ENCODE measurements at regions not wholly inside any gene's neighbourhood (a gene's known extent, or its start where the extent isn't known, plus 50 kb on each side); places are given as distances from the start of the nearest gene placed in this dataset.
"Not testable (repeated sequence)": the region's sequence is repeated elsewhere in the genome, so short reads cannot be mapped to it uniquely, and the experiment has no call there.

DNA sequence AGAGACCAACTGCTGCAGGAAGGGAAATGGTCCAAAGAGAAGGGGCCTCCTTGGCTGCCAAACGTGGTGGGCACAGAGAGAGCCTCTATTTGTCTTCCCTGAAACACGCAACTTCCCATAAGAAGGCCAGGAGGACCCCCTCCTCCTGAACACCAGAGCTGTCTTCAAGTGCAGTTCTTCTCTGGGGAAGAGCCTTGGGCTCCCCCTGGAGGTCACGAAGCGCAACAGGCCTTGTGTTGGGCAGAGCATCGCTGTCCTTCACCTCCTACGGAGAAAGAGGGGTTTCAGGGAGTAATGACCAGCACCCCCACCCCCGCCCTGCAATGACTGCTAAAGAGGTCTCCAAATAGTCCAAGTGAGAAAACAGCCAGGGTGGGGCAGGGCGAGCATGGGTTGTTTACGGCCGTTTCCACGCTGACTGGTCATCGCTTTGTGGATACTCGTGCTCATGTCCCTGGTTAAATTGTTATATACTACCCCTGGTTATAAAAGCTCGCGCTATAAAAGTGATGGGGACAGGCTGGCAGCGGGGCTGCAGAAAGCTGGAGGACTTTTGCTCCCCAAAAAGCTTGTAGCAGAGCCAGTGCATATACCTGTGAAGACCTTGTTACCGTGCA lies 397.5 kb upstream of the ATP10A start:
- no peak for DNase-seq (ENCODE audit: low spot score)

DNA sequence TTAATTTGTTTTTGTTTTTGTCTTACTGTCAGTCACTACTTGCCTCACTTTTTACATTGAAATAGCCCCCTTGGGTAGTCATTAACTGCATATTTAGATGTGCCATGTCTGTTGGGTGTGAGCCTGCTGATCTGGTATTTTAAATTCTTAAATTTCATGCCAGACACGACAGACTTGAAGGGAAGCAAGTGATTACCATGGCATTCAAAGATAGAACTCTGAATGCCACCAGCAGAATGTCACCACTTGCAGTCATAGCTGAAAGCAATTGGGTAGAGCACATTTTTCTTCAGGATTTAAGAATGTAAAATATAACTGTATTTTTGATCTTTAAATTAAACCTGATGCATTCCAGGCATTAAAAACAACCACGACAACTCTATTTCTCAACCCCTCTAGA lies 396.5 kb upstream of the ATP10A start:
- no peak for DNase-seq (ENCODE audit: low spot score)

DNA sequence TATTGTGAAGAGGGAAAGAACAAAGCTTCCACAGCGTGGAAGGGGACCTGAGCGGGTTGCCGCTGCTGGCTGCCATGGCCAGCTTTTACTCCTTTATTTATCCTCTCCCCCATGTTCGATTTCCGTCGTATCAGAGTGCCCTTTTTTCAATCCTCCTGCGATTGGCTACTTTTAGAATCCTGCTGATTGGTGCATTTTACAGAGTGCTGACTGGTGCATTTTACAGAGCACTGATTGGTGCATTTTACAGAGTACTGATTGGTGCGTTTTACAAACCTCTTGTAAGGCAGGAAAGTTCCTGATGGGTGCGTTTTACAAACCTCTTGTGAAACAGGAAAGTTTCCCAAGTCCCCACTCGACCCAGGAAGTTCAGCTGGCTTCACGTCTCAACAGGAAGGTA lies 381.7 kb upstream of the ATP10A start:
- not testable (repeated sequence) for DNase-seq (ENCODE audit: low spot score)

DNA sequence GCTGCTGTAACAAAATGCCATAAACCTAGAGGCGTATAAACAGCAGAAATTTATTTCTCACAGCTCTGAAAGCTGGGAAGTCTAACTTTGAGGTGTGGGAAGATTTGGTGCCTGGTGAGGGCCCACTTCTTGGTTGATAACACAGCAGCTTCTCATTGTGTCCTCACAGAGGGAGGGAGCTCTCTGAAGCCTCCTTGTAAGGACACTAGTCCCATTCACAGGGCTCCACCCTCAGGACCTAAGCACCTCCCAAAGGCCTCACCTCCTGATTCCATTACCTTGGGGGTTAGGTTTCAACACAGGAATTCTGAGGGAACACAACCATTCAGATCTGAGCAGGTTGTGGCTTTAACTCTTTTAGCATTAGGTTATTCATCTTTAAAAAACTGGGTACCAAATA lies 380.3 kb upstream of the ATP10A start:
- no peak for DNase-seq (ENCODE audit: low spot score)

DNA sequence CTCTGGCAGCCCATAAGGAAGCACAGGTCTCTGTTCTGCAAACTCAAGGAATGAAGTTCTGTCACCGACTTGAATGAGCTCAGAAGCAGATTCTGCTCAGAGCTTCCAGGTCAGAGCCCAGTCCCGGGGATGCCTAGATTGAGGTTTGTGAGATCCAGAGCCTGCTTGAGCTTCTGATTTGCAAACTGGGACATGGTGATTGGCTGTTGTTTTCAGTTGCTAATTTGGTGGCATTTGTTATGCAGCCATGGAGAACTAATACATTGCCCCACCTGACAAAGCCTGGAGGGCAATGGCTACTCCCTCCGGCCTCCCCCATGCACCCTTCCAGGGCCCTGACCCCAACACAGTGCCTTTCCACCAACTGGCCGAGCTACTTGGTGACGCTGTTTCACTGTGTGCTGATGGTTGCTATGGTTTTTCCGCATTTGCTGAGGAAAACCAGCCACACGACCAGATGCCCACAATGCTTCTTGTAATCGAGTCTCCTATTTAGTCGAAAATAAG lies 379.5 kb upstream of the ATP10A start:
- DNase-seq (ENCODE audit: low spot score) = no peak

DNA sequence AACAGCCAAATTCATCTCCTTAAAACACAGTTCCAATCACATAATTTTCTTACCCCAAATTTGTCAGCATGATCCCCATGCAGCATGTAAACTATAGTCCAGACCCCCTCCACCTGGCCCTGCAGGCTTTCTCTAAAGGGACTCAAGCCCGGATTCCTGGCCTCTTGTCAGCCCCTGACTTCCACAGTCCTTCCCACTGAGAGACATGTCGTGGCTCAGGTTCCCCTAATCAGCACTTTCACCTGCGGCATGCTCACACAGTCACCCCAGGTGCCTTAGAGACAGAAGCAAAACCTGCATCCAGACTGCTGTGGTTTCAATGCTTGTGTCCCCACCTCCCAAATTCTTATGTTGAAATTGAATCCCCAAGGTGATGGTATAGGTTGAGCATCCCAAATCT lies 372.7 kb upstream of the ATP10A start:
- no peak for DNase-seq (ENCODE audit: low spot score)

DNA sequence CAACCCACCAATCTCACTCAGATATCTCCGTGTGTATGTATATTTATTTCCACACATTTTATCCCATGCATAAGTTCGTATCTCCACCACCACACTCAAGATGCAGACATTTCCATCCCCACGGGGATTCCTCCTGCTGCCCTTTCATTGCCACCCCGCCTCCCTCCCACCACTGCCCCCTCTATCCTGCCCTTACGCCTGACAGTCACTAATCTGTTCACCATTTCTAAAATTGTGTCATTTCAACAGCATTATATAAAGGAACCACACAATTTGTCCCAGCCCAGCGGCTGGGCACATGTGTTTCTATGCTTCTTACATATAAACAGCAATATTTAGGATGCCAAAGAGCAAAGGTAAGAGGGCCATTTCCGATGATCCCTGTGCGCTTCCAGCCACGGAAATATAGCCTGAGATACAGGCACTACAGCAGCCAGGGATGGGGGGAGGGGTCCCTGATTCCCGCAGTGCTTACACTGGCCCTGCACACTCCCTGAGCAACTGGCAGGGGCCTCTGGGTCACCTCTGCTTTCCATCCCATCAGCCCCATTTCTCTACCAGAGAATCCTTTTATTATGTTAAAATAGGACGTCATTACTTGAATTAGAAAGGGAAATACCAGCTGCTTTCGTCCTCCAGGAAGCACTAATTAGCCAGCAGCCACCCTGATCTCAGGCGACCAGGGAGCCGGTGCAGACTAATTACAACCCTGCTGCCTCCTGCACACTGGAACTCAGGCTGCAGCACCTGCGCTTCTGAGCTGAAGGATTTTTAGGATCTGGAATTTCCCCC lies 372.0 kb upstream of the ATP10A start:
- DNase-seq (ENCODE audit: low spot score) = no peak

DNA sequence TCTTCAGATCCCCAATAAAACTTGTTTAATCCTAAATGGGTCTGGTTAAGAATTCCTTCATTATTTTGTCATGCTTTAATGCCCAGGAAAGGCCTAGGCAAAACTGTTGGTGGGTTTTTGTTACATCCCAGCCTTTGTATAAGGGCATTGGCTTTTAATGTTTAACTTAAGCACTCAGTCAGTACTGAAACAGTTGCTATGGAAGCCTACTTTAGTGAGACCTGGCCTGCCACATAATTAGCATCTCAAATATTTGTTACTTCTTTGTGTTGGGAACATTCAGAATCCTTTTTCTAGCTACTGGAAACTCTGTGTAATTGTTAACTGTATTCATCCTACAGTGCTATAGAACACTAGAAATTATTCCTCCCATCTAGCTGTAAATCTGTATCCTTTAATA lies 369.6 kb upstream of the ATP10A start:
- no peak for DNase-seq (ENCODE audit: low spot score)

DNA sequence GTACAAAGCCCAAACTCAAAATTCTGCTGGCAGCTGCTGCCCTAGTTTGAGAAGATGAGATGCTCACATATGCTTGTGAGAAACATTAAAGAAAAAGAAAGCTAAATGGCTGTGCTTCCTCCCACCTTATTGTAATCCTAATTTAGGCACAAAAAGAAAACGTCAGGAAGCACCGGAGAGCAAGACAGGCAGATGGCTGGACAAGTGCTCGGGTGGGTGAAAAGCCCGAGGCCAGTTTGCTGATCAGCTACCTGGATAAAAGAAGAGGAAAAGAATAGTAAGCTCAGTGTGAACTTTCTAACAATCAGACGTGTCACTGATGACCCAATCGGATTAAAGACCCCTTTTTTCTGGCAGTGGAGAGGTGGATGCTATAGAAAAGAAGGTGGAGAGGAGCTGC lies 368.0 kb upstream of the ATP10A start:
- DNase-seq (ENCODE audit: low spot score) = no peak

DNA sequence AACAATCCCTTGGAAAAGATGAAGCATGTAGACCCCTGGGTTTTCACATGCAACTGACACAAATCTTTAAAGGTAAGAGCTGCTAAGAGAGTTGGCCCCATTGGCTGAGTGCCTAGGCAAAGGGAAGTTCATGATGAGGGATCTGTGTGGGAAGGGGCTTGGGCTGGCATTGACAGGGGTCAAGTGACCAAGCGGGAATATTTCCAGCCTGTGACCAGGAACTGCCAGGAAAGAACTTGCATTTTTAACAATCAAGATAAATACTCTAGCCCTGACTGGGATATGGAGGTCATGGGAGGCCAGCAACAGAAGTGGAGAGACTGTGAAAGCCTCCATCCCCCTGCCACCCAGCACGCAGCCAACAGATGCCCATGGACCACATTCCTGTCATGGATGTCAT lies 361.1 kb upstream of the ATP10A start:
- no peak for DNase-seq (ENCODE audit: low spot score)

DNA sequence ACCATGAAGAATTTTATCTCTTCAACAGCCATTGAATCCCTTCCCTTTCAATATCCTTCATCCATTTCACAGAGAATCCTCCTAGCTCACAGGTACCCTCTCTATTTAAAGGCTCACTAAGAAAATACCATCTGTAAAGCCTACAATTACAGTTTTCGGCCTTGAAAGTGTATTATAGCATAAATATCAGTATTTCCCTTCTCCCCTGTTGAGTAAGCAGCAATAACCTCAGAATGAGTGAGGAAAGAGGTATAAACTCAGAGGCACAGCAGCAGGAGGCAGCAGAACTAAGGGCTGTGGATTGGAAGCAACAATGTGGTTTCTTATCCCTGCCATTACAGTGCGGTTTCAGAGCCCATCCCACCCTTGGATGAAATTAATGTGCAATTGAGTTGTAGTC lies 360.6 kb upstream of the ATP10A start:
- DNase-seq (ENCODE audit: low spot score) = no peak

DNA sequence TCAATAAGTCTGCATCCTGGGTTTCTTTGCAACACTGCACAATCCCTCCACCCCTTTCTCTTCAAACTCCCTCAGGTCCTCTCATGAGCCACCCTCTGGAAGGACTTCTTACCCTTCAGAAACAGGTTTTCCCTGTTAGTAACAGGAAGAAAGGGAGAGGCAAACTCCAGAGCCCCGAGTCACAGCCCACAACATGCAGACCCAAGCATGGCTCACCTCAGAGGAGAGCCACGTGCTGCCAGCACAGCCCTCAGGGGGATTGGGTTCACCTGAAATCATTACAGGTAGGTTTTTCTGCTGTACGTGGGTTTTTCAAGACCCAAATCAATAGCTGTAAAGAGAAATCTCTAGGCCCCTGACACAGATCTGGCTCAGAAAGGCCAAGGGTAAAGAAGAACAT lies 359.7 kb upstream of the ATP10A start:
- no peak for DNase-seq (ENCODE audit: low spot score)

DNA sequence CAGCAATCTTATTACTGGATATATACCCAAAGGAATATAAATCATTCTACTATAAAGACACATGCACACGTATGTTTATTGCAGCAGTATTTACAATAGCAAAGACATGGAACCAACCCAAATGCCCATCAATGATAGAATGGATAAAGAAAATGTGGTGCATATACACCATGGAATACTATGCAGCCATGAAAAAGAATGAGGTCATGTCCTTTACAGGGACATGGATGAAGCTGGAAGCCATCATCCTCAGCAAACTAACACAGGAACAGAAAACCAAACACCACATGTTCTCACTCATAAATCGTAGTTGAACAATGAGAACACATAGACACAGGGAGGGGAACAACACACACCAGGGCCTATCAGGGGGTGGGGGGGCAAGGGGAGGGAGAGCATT lies 353.9 kb upstream of the ATP10A start:
- DNase-seq (ENCODE audit: low spot score) = not testable (repeated sequence)

DNA sequence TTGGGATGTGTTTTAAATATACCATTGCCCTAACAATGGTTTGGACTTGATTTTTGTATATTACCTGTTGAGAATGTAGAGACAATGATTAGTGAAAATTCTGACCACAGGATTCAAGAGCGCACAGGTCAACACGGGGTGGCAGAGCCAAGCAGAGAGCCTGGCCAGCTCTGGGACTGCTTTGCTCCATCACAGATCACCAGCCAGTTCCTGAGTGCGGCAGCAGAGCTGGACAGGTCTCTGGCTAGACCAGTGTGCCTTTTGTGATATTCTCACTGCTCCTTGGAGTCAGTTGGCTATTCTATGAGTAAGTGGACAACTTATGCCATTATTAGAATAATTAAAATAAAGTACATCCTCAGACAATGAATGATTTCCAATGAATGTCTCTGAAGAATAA lies 351.2 kb upstream of the ATP10A start:
- no peak for DNase-seq (ENCODE audit: low spot score)

DNA sequence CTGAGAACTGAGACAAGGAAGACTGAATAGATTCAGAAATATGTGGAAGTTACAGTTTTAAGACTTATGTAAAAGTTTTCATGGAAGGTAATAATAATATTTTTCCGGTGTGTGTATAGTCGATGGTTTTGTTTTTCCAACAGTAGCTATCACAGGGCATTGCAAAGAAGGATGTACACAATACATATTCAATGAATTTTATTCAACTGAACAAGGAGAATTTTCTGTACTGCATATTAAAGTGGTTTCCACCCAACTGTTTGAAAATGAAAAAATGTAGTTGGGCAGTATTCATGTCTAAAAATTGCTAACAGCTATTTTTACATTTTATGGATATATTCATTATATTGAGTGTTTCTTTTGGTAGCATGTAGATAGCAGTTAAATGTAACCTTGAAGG lies 350.3 kb upstream of the ATP10A start:
- no peak for DNase-seq (ENCODE audit: low spot score)

DNA sequence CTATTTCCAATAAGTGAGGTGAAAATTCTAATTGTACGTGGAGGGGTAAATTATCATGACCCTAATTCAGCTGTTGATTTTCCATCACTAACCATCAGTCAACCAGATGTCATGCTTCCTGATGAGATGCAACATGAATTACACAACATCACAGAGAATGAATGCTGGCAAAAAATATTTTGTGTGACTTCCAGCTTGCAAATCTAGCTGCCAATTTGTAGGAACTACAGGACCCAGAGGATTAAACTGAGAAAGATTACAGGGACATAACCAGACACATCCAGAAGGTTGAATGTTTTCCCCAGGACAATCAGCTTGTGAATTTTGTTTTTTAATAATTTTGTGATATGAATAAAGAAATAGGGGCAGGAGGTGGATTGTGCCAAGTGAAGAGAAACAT lies 349.0 kb upstream of the ATP10A start:
- DNase-seq (ENCODE audit: low spot score) = no peak

DNA sequence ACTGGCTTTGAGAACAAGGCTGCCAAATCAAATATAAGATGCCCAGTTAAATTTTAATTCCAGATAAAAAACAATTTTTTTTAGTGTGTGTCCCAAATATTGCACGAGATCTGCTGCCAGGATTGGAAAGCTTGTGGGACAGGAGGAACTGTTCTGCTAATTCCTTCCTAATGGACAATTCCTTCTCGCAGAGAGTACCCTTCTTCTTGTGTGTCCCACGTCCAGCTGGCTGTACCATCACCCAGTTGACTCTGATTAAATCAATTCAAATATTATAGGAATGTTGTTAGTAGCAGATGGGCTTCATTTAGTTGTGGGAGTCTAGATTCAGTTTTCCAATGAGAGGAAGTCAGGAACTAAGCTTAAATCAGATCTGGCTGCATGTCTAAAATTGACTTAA lies 347.9 kb upstream of the ATP10A start:
- no peak for DNase-seq (ENCODE audit: low spot score)

DNA sequence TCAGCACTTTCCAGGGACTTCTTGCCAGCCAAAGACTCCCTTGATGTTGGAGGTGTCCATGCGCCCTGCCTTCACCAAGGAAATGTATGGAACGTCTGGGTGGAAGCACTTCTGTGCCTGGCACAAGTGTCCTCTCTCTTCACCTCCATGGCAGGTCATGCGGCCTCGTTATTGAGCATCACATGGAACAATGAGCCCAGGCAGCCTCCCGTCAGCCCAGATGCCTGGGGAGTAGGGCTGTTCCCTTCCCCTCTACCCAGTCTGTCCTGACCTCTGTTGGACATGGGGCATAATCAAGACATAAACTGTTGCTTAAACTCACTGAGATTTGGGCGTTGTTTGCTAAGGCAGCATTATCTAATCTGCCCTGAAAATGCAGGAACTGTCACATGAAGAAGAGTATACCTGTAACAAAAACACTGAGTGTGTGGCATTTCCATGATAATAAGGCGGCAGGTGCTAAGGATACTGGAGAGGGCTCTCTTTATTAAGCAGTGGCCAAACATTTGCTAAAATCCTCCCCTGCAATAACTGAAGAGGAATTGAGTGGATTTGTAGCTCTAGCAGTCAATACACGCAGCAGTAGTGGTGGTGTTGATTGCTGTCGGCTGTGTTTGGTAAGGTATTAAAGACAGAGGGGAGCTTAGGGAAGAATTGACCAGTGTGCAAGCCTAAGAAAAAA lies 338.2 kb upstream of the ATP10A start:
- no peak for DNase-seq (ENCODE audit: low spot score)

DNA sequence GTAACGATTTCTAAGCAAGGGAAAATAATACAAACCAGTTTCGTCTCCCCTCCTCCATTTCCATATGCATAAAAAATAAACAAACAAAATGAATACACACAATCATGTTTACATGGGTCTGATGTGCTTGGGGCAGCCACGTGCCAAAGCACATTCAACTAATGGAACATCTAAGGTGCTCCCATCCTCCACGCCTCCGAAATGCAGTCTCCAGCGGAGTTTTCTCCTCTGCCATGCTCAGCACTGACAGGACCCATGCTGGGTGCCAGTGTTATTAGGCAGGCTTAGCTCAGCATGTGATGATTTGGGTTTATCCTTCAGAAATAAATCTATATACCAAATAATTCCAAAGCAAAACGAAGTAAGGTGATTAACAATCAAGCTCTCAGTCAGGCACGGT lies 337.3 kb upstream of the ATP10A start:
- DNase-seq (ENCODE audit: low spot score) = no peak

DNA sequence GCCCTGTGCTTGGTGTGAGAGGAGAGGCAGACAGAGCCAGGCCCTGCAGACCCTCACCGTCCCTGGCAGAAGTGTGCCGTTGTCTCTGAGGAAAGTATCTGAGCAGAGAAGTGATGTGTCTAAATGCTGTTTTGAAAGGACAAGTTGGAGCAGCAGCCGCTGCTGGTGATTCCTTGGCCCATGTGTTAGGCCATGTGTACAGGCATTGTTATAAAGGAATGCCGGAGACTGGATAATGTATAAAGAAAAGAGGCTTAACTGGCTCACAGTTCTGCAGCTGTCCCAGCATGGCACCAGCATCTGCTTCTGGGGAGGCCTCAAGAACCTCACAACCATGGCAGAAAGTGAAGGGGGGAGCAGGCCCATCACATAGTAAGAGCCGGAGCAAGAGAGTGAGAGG lies 334.6 kb upstream of the ATP10A start:
- no peak for DNase-seq (ENCODE audit: low spot score)

DNA sequence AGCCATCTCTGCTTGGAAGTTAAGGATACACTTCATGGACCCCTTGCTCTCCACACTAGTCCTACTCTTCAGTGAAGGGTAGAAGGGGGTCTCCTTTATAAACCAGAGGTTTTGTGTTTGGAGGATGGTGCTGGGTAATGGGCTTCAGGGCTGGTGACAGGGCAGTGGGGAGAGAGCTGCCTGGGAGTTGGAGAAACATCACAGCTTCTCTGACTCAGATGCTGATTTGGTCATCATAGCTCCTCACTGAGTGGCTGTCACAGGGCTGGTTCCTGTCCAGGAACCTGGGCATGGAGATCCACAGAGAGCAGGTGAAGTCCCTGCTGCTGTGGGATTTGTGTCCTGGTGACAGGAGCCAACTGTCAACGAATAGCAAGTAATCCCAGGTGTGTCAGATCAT lies 333.9 kb upstream of the ATP10A start:
- no peak for DNase-seq (ENCODE audit: low spot score)

DNA sequence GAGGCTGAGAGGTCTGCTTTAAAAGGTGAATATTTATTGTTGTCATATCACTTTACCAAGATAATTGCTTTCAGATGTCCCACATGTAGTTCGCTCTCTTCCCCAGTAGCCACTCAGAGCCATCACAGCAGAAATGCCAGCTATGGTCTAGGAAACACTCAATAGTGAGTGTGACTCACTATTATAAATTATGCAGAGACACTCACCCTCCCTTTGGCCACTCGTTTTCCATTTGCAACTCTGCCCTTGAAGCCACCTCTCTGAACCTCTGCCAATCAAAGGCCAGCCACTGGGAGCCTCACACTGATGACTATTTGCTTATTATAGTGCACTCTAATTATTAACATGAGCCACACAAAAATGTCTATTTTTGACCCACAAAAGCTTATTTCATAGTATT lies 328.1 kb upstream of the ATP10A start:
- no peak for DNase-seq (ENCODE audit: low spot score)

DNA sequence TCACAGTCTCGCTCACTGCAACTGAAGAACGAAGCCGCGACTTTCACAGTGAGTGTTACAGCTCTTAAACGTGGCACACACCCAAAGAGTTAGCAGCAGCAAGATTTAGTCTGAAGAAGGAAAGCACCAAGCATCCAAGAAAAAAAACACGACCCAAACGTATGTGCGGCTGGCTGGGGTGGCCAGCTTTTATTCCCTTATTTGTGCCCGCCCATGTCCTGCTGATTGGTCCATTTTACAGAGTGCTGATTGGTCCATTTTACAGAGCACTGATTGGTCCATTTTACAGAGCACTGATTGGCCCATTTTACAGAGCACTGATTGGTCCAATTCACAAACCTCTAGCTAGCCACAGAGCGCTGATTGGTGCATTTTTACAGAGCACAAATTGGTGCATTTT lies 323.0 kb upstream of the ATP10A start:
- DNase-seq (ENCODE audit: low spot score) = not testable (repeated sequence)

Data from mucosa of gallbladder (tissue), 1 donor.